H4 (cell line): ENCODE measurements at regions not wholly inside any gene's neighbourhood (a gene's known extent, or its start where the extent isn't known, plus 50 kb on each side); places are given as distances from the start of the nearest gene placed in this dataset.
A peak's percentile ranks its signal among the peaks of the same experiment; 100 is the strongest.

Source experiments
- DNase-seq: peaks from one replicate; pipeline ENCODE4 v3.0.0-alpha.2; 2015; ENCODE audit warnings: low spot score

- no peak for DNase-seq
Measured at GRCh38 chr7:113456533-113456932, 338.2 kb upstream of the SMIM30 start.

- DNase-seq = no peak
Measured at GRCh38 chr7:113454597-113455169, 336.3 kb upstream of the SMIM30 start.

- DNase-seq = no peak
Measured at GRCh38 chr7:113452245-113452644, 333.9 kb upstream of the SMIM30 start.

- no peak for DNase-seq
Measured at GRCh38 chr7:113446791-113447190, 328.4 kb upstream of the SMIM30 start.

- no peak for DNase-seq
Measured at GRCh38 chr7:113446391-113446790, 328.0 kb upstream of the SMIM30 start.

- DNase-seq = no peak
Measured at GRCh38 chr7:113444261-113444660, 325.9 kb upstream of the SMIM30 start.

- no peak for DNase-seq
Measured at GRCh38 chr7:113440173-113440572, 321.8 kb upstream of the SMIM30 start.

GRCh38 chr7:113431406-113431805 lies 313.1 kb upstream of the SMIM30 start:
- no peak for DNase-seq

GRCh38 chr7:113424185-113424817 lies 305.9 kb upstream of the SMIM30 start:
- no peak for DNase-seq

GRCh38 chr7:113421696-113422330 lies 303.5 kb upstream of the SMIM30 start:
- peak; percentile 86 for DNase-seq

GRCh38 chr7:113414401-113415035 lies 296.2 kb upstream of the SMIM30 start:
- no peak for DNase-seq

GRCh38 chr7:113412410-113412809 lies 294.1 kb upstream of the SMIM30 start:
- no peak for DNase-seq

GRCh38 chr7:113410796-113411195 lies 292.4 kb upstream of the SMIM30 start:
- DNase-seq = no peak

GRCh38 chr7:113408999-113409398 lies 290.6 kb upstream of the SMIM30 start:
- no peak for DNase-seq

- DNase-seq = no peak
Measured at GRCh38 chr7:113405296-113406056, 287.1 kb upstream of the SMIM30 start.

- DNase-seq = peak; percentile 10
Measured at GRCh38 chr7:113404245-113404644, 285.9 kb upstream of the SMIM30 start.

GRCh38 chr7:113402482-113402881 lies 284.1 kb upstream of the SMIM30 start:
- no peak for DNase-seq

- no peak for DNase-seq
Measured at GRCh38 chr7:113402005-113402404, 283.7 kb upstream of the SMIM30 start.

- DNase-seq = no peak
Measured at GRCh38 chr7:113394856-113395255, 276.5 kb upstream of the SMIM30 start.

GRCh38 chr7:113392841-113393540 lies 274.6 kb upstream of the SMIM30 start:
- no peak for DNase-seq

- no peak for DNase-seq
Measured at GRCh38 chr7:113392421-113392820, 274.1 kb upstream of the SMIM30 start.
